Liver (tissue), 8 donors: ENCODE measurements at regions not wholly inside any gene's neighbourhood (a gene's known extent, or its start where the extent isn't known, plus 50 kb on each side); places are given as distances from the start of the nearest gene placed in this dataset.
"Not testable (repeated sequence)": the region's sequence is repeated elsewhere in the genome, so short reads cannot be mapped to it uniquely, and the experiment has no call there.

ENCODE experiments used
- DNase-seq: peaks from one replicate; pipeline ENCODE4 v3.0.0-alpha.2; 2017; ENCODE audit warnings: low spot score
- H3K27ac ChIP-seq, 2 donors: one replicate each; pipeline ENCODE4 v1.7.0; 2013; ENCODE audit warnings: inconsistent platforms in 2 of 2, low read length in 2 of 2, control low read depth in 1 of 2, low read depth in 1 of 2, mild to moderate bottlenecking in 1 of 2
- H3K27me3 ChIP-seq, 4 donors: one replicate each; pipeline versions ENCODE4 v1.6.1 to v1.7.0; 2013; ENCODE audit warnings: low read length in 3 of 4, inconsistent platforms in 1 of 4, mild to moderate bottlenecking in 1 of 4, moderate library complexity in 1 of 4; ENCODE audit not compliant: control insufficient read depth in 4 of 4, insufficient read depth in 4 of 4
- H3K36me3 ChIP-seq, 4 donors: one replicate each; pipeline versions ENCODE4 v1.6.1 to v1.7.0; 2013; ENCODE audit warnings: low read length in 3 of 4, mild to moderate bottlenecking in 3 of 4, low read depth in 1 of 4, moderate library complexity in 1 of 4; ENCODE audit not compliant: control insufficient read depth in 4 of 4, insufficient read depth in 3 of 4
- H3K4me1 ChIP-seq, 4 donors: one replicate each; pipeline versions ENCODE4 v1.6.1 to v1.7.0; 2013; ENCODE audit warnings: low read length in 3 of 4, mild to moderate bottlenecking in 3 of 4, moderate library complexity in 1 of 4; ENCODE audit not compliant: control insufficient read depth in 4 of 4, insufficient read depth in 4 of 4
- H3K4me3 ChIP-seq, 3 donors: one replicate each; pipeline versions ENCODE4 v1.6.1 to v1.7.0; 2013; ENCODE audit warnings: low read length in 3 of 3, control low read depth in 1 of 3, low read depth in 1 of 3, mild to moderate bottlenecking in 1 of 3
- H3K9ac ChIP-seq, 2 donors: one replicate each; pipeline ENCODE4 v1.7.0; 2013; ENCODE audit warnings: low read length in 2 of 2, mild to moderate bottlenecking in 2 of 2, moderate library complexity in 2 of 2, control low read depth in 1 of 2, low read depth in 1 of 2
- H3K9me3 ChIP-seq, 4 donors: one replicate each; pipeline versions ENCODE4 v1.6.1 to v1.7.0; 2013; ENCODE audit warnings: low read length in 3 of 4; ENCODE audit not compliant: control insufficient read depth in 4 of 4
- CTCF ChIP-seq: fragments of 150-350 bp; IDR thresholded peaks from 2 replicates; pipeline ENCODE4 v1.5.1; 2017; ENCODE audit warnings: improper control_type of control experiment, low read depth, low read length; ENCODE audit not compliant: missing input control
- EGR1 ChIP-seq, 2 donors: IDR thresholded peaks; 2 replicates each; pipeline ENCODE4 v1.6.1; 2016 to 2018; ENCODE audit warnings: antibody characterized with exemption in 2 of 2, low read depth in 2 of 2
- FOXA1 ChIP-seq: IDR thresholded peaks from 2 replicates; pipeline ENCODE4 v1.6.1; 2016; ENCODE audit warnings: antibody characterized with exemption
- FOXA2 ChIP-seq: IDR thresholded peaks from 2 replicates; pipeline ENCODE4 v1.6.1; 2016; ENCODE audit warnings: antibody characterized with exemption
- GABPA ChIP-seq, 2 donors: IDR thresholded peaks in 1 of 2; conservative IDR thresholded peaks in 1 of 2; 2 replicates each; pipeline ENCODE4 v1.6.1; 2016; ENCODE audit warnings: antibody characterized with exemption in 2 of 2, mild to moderate bottlenecking in 1 of 2, moderate library complexity in 1 of 2
- HNF4A ChIP-seq, 2 donors: conservative IDR thresholded peaks; 2 replicates each; pipeline ENCODE4 v1.6.1; 2016; ENCODE audit warnings: antibody characterized with exemption in 2 of 2, mild to moderate bottlenecking in 2 of 2
- HNF4G ChIP-seq: IDR thresholded peaks from 2 replicates; pipeline ENCODE4 v1.6.1; 2016; ENCODE audit warnings: antibody characterized with exemption
- JUND ChIP-seq, 2 donors: IDR thresholded peaks; 2 replicates each; pipeline ENCODE4 v1.6.1; 2016; ENCODE audit warnings: antibody characterized with exemption in 2 of 2
- MAX ChIP-seq: IDR thresholded peaks from 2 replicates; pipeline ENCODE4 v1.6.1; 2016; ENCODE audit warnings: antibody characterized with exemption
- NR2F2 ChIP-seq: IDR thresholded peaks from 2 replicates; pipeline ENCODE4 v1.6.1; 2016; ENCODE audit warnings: antibody characterized with exemption
- RAD21 ChIP-seq, 2 donors: IDR thresholded peaks; 2 replicates each; pipeline ENCODE4 v1.6.1; 2016; ENCODE audit warnings: antibody characterized with exemption in 2 of 2, mild to moderate bottlenecking in 2 of 2
- RXRA ChIP-seq, 2 donors: IDR thresholded peaks; 2 replicates each; pipeline ENCODE4 v1.6.1; 2017 to 2018; ENCODE audit warnings: antibody characterized with exemption in 2 of 2, mild to moderate bottlenecking in 1 of 2
- SP1 ChIP-seq: IDR thresholded peaks from 2 replicates; pipeline ENCODE4 v1.6.1; 2018; ENCODE audit warnings: antibody characterized with exemption, mild to moderate bottlenecking
- TAF1 ChIP-seq: conservative IDR thresholded peaks from 2 replicates; pipeline ENCODE4 v1.6.1; 2016; ENCODE audit warnings: antibody characterized with exemption, mild to moderate bottlenecking
- YY1 ChIP-seq: IDR thresholded peaks from 2 replicates; pipeline ENCODE4 v1.6.1; 2016; ENCODE audit warnings: antibody characterized with exemption, mild to moderate bottlenecking
- WGBS: extraction: QIAGEN DNeasy Blood & Tissue Kit; methylation state at CpG from one replicate; pipeline ENCODE4 v1.1.7; 2013; 5-methylcytosine and 5-hydroxymethylcytosine counted together
- TF ChIP-seq, protein P1 (sequence below): IDR thresholded peaks from 2 replicates; pipeline ENCODE4 v1.6.1; 2016; ENCODE audit warnings: antibody characterized with exemption
- TF ChIP-seq, protein P2 (sequence below): IDR thresholded peaks from 2 replicates; pipeline ENCODE4 v1.6.1; 2016; ENCODE audit warnings: antibody characterized with exemption
- TF ChIP-seq, protein P3 (sequence below): IDR thresholded peaks from 2 replicates; pipeline ENCODE4 v1.6.1; 2016; ENCODE audit warnings: antibody characterized with exemption, mild to moderate bottlenecking
- donor health status: healthy.
- donor health status: healthy.
- donor health status: healthy.
- donor health status: healthy.
- donor health status: healthy.

GRCh38 chr16:55021595-55022475 lies 91.2 kb downstream of the IRX5 start:
- TF ChIP-seq, protein P1, sequence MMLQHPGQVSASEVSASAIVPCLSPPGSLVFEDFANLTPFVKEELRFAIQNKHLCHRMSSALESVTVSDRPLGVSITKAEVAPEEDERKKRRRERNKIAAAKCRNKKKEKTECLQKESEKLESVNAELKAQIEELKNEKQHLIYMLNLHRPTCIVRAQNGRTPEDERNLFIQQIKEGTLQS: no peak
- TF ChIP-seq MAX: no peak
- TF ChIP-seq RXRA (IDR thresholded peaks at IDR 0.05): no peak
- TF ChIP-seq HNF4G: no peak
- no peak for TF ChIP-seq CTCF
- TF ChIP-seq JUND (IDR thresholded peaks at IDR 0.05): no peak
- TF ChIP-seq, protein P2, sequence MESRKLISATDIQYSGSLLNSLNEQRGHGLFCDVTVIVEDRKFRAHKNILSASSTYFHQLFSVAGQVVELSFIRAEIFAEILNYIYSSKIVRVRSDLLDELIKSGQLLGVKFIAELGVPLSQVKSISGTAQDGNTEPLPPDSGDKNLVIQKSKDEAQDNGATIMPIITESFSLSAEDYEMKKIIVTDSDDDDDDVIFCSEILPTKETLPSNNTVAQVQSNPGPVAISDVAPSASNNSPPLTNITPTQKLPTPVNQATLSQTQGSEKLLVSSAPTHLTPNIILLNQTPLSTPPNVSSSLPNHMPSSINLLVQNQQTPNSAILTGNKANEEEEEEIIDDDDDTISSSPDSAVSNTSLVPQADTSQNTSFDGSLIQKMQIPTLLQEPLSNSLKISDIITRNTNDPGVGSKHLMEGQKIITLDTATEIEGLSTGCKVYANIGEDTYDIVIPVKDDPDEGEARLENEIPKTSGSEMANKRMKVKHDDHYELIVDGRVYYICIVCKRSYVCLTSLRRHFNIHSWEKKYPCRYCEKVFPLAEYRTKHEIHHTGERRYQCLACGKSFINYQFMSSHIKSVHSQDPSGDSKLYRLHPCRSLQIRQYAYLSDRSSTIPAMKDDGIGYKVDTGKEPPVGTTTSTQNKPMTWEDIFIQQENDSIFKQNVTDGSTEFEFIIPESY: no peak
- TF ChIP-seq, protein P3, sequence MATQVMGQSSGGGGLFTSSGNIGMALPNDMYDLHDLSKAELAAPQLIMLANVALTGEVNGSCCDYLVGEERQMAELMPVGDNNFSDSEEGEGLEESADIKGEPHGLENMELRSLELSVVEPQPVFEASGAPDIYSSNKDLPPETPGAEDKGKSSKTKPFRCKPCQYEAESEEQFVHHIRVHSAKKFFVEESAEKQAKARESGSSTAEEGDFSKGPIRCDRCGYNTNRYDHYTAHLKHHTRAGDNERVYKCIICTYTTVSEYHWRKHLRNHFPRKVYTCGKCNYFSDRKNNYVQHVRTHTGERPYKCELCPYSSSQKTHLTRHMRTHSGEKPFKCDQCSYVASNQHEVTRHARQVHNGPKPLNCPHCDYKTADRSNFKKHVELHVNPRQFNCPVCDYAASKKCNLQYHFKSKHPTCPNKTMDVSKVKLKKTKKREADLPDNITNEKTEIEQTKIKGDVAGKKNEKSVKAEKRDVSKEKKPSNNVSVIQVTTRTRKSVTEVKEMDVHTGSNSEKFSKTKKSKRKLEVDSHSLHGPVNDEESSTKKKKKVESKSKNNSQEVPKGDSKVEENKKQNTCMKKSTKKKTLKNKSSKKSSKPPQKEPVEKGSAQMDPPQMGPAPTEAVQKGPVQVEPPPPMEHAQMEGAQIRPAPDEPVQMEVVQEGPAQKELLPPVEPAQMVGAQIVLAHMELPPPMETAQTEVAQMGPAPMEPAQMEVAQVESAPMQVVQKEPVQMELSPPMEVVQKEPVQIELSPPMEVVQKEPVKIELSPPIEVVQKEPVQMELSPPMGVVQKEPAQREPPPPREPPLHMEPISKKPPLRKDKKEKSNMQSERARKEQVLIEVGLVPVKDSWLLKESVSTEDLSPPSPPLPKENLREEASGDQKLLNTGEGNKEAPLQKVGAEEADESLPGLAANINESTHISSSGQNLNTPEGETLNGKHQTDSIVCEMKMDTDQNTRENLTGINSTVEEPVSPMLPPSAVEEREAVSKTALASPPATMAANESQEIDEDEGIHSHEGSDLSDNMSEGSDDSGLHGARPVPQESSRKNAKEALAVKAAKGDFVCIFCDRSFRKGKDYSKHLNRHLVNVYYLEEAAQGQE: no peak
- TF ChIP-seq YY1: no peak
- no peak for TF ChIP-seq SP1
- no peak for TF ChIP-seq FOXA1
- no peak for TF ChIP-seq GABPA (IDR thresholded peaks at IDR 0.05 in 1 of 2, conservative IDR thresholded peaks at IDR 0.05 in 1 of 2)
- TF ChIP-seq TAF1: no peak
- TF ChIP-seq RAD21 (IDR thresholded peaks at IDR 0.05): no peak
- TF ChIP-seq NR2F2: no peak
- no peak for TF ChIP-seq HNF4A (conservative IDR thresholded peaks at IDR 0.05)
- no peak for TF ChIP-seq EGR1 (IDR thresholded peaks at IDR 0.05; ENCODE audit: low read depth in 2 of 2)
- TF ChIP-seq FOXA2: no peak
- Histone ChIP-seq H3K9ac (no peak overlapping the region), H3K36me3 (no peaks in the 10 kb centered on the region), H3K4me3 (no peak overlapping the region), H3K9me3 (peaks cover 0 to 10% (median 2%) of the 10 kb centered on the region in 4 donors), H3K27me3 (peaks cover 0 to 2% (median 0%) of the 10 kb centered on the region in 4 donors), H3K4me1 (no peaks in the 10 kb centered on the region), H3K27ac (no peak overlapping the region)
- peak; percentile 32 for DNase-seq
- 55% methylated on average over 11 of the region's 11 CpGs for WGBS

DNA sequence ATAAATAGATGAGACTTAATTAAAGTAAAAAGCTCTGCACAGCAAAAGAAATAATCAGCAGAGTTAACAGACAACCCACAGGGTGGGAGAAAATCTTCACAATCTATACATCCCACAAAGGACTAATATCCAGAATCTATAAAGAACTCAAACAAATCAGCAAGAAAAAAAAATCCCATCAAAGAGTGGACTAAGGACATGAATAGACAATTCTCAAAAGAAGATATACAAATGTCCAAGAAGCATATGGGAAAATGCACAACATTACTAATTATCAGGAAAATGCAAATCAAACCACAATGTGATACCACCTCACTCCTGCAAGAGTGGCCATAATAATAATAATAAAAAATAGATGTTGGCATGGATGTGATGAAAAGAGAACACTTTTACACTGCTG lies 96.6 kb downstream of the IRX5 start:
- H3K4me1 ChIP-seq, H3K9me3 ChIP-seq, H3K9ac ChIP-seq, H3K27ac ChIP-seq, H3K4me3 ChIP-seq, H3K36me3 ChIP-seq, DNase-seq, H3K27me3 ChIP-seq: not testable (repeated sequence)
